ENCODE measurements at regions not wholly inside any gene's neighbourhood (a gene's known extent, or its start where the extent isn't known, plus 50 kb on each side); places are given as distances from the start of the nearest gene placed in this dataset.

GRCh38 chr11:127385071-127385470, 384.5 kb upstream of the KIRREL3 start:
- TF ChIP-seq CTCF (IDR thresholded peaks at IDR 0.05): no peak
- Histone ChIP-seq H3K36me3 (no peaks in the 10 kb centered on the region), H3K4me3 (no peak overlapping the region), H3K27ac (no peak overlapping the region), H3K27me3 (replicated peaks; ENCODE audit: insufficient read depth) (no peaks in the 10 kb centered on the region), H3K9me3 (no peaks in the 10 kb centered on the region), H3K4me1 (ENCODE audit: control insufficient read depth in 1 of 2, low read depth in 2 of 2) (no peaks in the 10 kb centered on the region)
- no peak for DNase-seq (ENCODE audit: low spot score)
- ATAC-seq (ENCODE audit: insufficient number of reproducible peaks, low FRiP score, low read depth): no peak

GRCh38 chr11:127383026-127383425, 382.5 kb upstream of the KIRREL3 start:
- ATAC-seq (ENCODE audit: insufficient number of reproducible peaks, low FRiP score, low read depth): no peak
- no peak overlapping the region for H3K27ac ChIP-seq
- H3K27me3 ChIP-seq (replicated peaks; ENCODE audit: insufficient read depth): no peaks in the 10 kb centered on the region
- no peak for TF ChIP-seq CTCF (IDR thresholded peaks at IDR 0.05)
- H3K4me1 ChIP-seq (ENCODE audit: control insufficient read depth in 1 of 2, low read depth in 2 of 2): no peaks in the 10 kb centered on the region
- no peak for DNase-seq (ENCODE audit: low spot score)
- H3K9me3 ChIP-seq: no peaks in the 10 kb centered on the region
- no peak overlapping the region for H3K4me3 ChIP-seq
- H3K36me3 ChIP-seq: no peaks in the 10 kb centered on the region

GRCh38 chr11:127381247-127381646, 380.7 kb upstream of the KIRREL3 start:
- no peaks in the 10 kb centered on the region for H3K36me3 ChIP-seq
- H3K4me1 ChIP-seq (ENCODE audit: control insufficient read depth in 1 of 2, low read depth in 2 of 2): no peaks in the 10 kb centered on the region
- H3K4me3 ChIP-seq: no peak overlapping the region
- DNase-seq (ENCODE audit: low spot score): no peak
- H3K27me3 ChIP-seq (replicated peaks; ENCODE audit: insufficient read depth): no peaks in the 10 kb centered on the region
- no peak for ATAC-seq (ENCODE audit: insufficient number of reproducible peaks, low FRiP score, low read depth)
- no peak overlapping the region for H3K27ac ChIP-seq
- no peak for TF ChIP-seq CTCF (IDR thresholded peaks at IDR 0.05)
- no peaks in the 10 kb centered on the region for H3K9me3 ChIP-seq

- Histone ChIP-seq H3K4me1 (ENCODE audit: control insufficient read depth in 1 of 2, low read depth in 2 of 2) (no peaks in the 10 kb centered on the region), H3K4me3 (no peak overlapping the region), H3K27me3 (replicated peaks; ENCODE audit: insufficient read depth) (no peaks in the 10 kb centered on the region), H3K36me3 (no peaks in the 10 kb centered on the region), H3K27ac (no peak overlapping the region), H3K9me3 (no peaks in the 10 kb centered on the region)
- ATAC-seq (ENCODE audit: insufficient number of reproducible peaks, low FRiP score, low read depth): no peak
- TF ChIP-seq CTCF (IDR thresholded peaks at IDR 0.05): no peak
- no peak for DNase-seq (ENCODE audit: low spot score)
These were observed 379.1 kb upstream of the KIRREL3 start for GRCh38 chr11:127379686-127380085.

GRCh38 chr11:127376301-127376700, 375.7 kb upstream of the KIRREL3 start:
- DNase-seq (ENCODE audit: low spot score) (no peak), ATAC-seq (ENCODE audit: insufficient number of reproducible peaks, low FRiP score, low read depth) (no peak)
- Histone ChIP-seq H3K4me3 (no peak overlapping the region), H3K9me3 (no peaks in the 10 kb centered on the region), H3K27me3 (replicated peaks; ENCODE audit: insufficient read depth) (no peaks in the 10 kb centered on the region), H3K4me1 (ENCODE audit: control insufficient read depth in 1 of 2, low read depth in 2 of 2) (no peaks in the 10 kb centered on the region), H3K36me3 (no peaks in the 10 kb centered on the region), H3K27ac (no peak overlapping the region)
- no peak for TF ChIP-seq CTCF (IDR thresholded peaks at IDR 0.05)
